Brain microvascular endothelial cell (primary cell): ENCODE measurements at regions not wholly inside any gene's neighbourhood (a gene's known extent, or its start where the extent isn't known, plus 50 kb on each side); places are given as distances from the start of the nearest gene placed in this dataset.
"Not testable (repeated sequence)": the region's sequence is repeated elsewhere in the genome, so short reads cannot be mapped to it uniquely, and the experiment has no call there.

Experiments
- DNase-seq: peaks from one replicate; pipeline ENCODE4 v3.0.0-alpha.2; 2020
- H3K27ac ChIP-seq: fragments of 250-450 bp; sonication (Bioruptor Pico); 2 replicates; pipeline ENCODE4 v1.5.1; 2020; ENCODE audit warnings: mild to moderate bottlenecking, moderate library complexity
- H3K27me3 ChIP-seq: fragments of 250-450 bp; sonication (Bioruptor Pico); replicated peaks from 2 replicates; pipeline ENCODE4 v1.5.1; 2020; ENCODE audit warnings: mild to moderate bottlenecking
- H3K36me3 ChIP-seq: fragments of 250-450 bp; sonication (Bioruptor Pico); replicated peaks from 2 replicates; pipeline ENCODE4 v1.5.1; 2020; ENCODE audit warnings: mild to moderate bottlenecking
- H3K4me3 ChIP-seq: 2 replicates; pipeline ENCODE4 v1.5.1; 2011; ENCODE audit warnings: low read depth, mild to moderate bottlenecking, control low read depth, low read length, moderate library complexity
- in situ Hi-C: cut with HindIII; loops from 2 replicates; pipeline ENCODE4 v1.10.0; 2017; ENCODE audit warnings: low sequenced_read_pairs, low pct_ligation_motif_present
- TF ChIP-seq, protein P1 (sequence below): IDR thresholded peaks from 2 replicates; pipeline ENCODE4 v1.5.1; 2011; ENCODE audit warnings: low read depth, mild to moderate bottlenecking, moderate library complexity, low read length, control low read depth, inconsistent platforms; ENCODE audit errors: missing control alignments

DNA sequence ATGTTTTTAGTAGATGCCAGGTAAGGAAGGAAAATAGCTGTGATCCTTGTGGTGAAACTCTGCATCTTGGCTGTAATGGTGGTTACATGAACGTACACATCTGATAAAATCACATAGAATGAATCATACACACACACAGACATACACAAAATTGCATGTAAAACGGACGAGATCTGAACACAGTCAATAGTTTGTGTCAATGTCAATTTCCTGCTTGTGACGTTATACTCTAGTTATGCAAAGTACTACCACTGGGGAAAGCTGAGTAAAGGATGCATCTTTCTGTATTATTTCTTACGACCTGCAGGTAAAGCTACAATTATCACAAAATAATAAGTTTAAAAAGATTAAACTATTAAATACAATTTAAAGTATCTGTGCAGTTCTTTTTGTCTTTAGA lies 493.7 kb upstream of the ZP4 start:
- H3K4me3 ChIP-seq: no peak overlapping the region
- TF ChIP-seq, protein P1, sequence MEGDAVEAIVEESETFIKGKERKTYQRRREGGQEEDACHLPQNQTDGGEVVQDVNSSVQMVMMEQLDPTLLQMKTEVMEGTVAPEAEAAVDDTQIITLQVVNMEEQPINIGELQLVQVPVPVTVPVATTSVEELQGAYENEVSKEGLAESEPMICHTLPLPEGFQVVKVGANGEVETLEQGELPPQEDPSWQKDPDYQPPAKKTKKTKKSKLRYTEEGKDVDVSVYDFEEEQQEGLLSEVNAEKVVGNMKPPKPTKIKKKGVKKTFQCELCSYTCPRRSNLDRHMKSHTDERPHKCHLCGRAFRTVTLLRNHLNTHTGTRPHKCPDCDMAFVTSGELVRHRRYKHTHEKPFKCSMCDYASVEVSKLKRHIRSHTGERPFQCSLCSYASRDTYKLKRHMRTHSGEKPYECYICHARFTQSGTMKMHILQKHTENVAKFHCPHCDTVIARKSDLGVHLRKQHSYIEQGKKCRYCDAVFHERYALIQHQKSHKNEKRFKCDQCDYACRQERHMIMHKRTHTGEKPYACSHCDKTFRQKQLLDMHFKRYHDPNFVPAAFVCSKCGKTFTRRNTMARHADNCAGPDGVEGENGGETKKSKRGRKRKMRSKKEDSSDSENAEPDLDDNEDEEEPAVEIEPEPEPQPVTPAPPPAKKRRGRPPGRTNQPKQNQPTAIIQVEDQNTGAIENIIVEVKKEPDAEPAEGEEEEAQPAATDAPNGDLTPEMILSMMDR: no peak
- peak; percentile 4 for DNase-seq
- H3K27ac ChIP-seq: no peak overlapping the region
- no peaks in the 10 kb centered on the region for H3K27me3 ChIP-seq
- H3K36me3 ChIP-seq: no peaks in the 10 kb centered on the region
- in situ Hi-C loops: no loop called here

DNA sequence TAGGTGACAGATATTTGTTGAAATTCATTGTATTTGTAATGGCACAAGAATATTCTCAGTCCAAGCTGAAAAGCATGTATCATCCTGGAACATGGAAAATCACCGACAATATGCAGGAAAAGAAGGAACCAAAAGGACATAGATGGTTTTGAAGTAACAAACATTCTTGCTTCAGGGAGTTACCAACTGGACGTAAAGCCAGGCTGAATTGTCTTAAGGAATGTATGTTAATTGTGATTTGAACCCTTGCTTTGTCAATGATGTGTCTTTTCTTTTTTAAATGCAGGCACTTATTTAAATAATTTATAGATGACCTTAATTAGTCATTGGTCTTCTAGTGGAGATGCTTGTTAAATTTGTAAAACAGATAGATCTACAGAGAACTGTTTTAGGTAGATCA lies 489.4 kb upstream of the ZP4 start:
- in situ Hi-C loops: no loop called here
- no peak for DNase-seq
- TF ChIP-seq, protein P1: no peak

DNA sequence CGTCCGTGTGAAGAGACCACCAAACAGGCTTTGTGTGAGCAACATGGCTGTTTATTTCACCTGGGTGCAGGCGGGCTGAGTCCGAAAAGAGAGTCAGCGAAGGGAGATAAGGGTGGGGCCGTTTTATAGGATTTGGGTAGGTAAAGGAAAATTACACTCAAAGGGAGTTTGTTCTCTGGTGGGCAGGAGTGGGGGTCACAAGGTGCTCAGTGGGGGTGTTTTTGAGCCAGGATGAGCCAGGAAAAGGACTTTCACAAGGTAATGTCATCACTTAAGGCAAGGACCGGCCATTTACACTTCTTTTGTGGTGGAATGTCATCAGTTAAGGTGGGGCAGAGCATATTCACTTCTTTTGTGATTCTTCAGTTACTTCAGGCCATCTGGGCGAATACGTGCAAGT lies 488.7 kb upstream of the ZP4 start:
- in situ Hi-C loops, H3K4me3 ChIP-seq, H3K27me3 ChIP-seq, H3K36me3 ChIP-seq, DNase-seq, H3K27ac ChIP-seq: not testable (repeated sequence)

More for the DNA sequence above, 489.4 kb upstream of the ZP4 start:
- Histone ChIP-seq H3K36me3 (no peaks in the 10 kb centered on the region), H3K27ac (no peak overlapping the region), H3K4me3 (no peak overlapping the region), H3K27me3 (no peaks in the 10 kb centered on the region)

DNA sequence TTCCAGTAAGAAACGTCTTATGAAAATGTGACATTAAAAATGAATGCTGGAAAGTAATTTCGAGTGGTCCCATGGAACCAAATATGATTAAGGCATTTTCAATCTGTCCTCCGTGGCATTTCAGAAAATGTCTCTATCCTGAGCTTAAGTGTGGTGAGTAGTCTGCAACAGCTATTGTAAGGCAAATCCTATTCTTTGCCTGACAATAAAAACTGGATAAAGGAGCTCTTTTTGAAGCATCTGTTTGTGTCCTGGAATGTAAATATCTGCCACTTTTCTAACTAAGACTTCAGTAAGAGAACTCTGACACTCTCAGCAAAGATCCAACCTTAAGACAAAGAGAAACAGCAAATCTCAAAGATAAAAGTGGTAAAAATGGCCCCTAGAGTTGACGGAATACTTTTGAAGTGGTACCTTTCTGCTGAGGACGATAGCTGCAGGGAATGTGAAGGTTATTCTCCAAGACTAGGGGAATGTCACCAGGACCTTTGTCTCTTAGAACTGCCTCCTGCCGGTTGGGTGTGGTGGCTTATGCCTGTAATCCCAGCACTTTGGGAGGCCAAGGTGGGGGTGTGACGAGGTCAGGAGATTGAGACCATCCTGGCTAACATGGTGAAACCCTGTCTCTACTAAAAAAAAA lies 486.7 kb upstream of the ZP4 start:
- no peak overlapping the region for H3K4me3 ChIP-seq
- no peaks in the 10 kb centered on the region for H3K36me3 ChIP-seq
- TF ChIP-seq, protein P1: no peak
- in situ Hi-C loops: no loop called here
- no peak overlapping the region for H3K27ac ChIP-seq
- H3K27me3 ChIP-seq: no peaks in the 10 kb centered on the region
- no peak for DNase-seq

DNA sequence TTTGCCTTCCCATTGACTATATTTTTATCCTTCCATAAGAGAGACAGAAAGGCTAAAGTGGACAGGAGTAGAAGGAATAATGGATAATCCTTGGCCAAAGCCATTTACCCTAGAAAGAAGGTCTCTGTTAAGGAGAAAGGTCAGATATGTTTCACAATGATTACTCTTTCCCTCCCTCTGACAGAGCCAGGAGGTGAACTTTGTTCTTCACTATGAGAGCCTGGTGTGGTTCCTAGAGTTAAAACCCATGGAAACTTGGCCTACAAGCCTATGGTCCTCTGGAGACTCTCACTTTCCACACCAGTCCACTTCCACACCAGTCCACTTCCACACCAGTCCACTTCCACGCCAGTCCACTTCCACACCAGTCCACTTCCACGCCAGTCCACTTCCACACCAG lies 479.9 kb upstream of the ZP4 start:
- H3K36me3 ChIP-seq: no peaks in the 10 kb centered on the region
- TF ChIP-seq, protein P1: no peak
- no peaks in the 10 kb centered on the region for H3K27me3 ChIP-seq
- no peak overlapping the region for H3K4me3 ChIP-seq
- in situ Hi-C loops: no loop called here
- H3K27ac ChIP-seq: no peak overlapping the region
- no peak for DNase-seq

DNA sequence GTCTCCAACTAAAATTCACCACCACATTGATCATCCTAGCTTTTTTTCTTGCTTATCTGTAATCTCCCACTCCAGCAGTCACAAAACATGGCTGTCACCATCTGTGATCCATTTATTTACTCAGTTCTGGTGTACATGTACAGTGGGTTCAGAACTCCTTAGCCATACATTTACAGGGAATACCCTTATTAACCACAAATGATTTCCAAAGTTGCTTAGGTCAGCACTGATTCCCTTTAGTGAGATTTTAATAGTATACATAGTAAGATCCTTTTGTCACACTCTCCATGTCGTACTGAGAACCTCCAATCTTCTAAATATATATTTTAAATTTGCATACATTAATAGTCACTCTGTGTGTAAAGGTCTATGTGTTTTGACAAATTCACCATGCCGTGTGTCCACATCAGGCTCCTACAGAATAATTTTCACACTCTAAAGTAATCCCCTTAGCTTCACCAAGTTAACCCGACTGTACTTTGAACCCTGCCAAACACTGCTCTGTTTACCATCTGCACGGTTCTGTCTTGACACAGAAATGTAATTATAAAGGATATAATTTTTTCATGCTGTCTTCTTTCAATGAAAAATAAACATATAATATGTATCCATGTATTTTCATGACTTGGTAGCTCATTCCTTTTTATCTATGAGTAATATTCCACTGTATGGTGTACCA lies 473.6 kb upstream of the ZP4 start:
- Histone ChIP-seq H3K27ac (no peak overlapping the region), H3K36me3 (no peaks in the 10 kb centered on the region), H3K27me3 (no peaks in the 10 kb centered on the region), H3K4me3 (no peak overlapping the region)
- TF ChIP-seq, protein P1: no peak
- no peak for DNase-seq
- in situ Hi-C loops: no loop called here
